Central memory CD8-positive, alpha-beta T cell (primary cell): ENCODE measurements at regions not wholly inside any gene's neighbourhood (a gene's known extent, or its start where the extent isn't known, plus 50 kb on each side); places are given as distances from the start of the nearest gene placed in this dataset.

Source experiments
- ATAC-seq: fragments of 150-1000 bp; cut with Tn5 transposase; replicated peaks from 2 replicates; pipeline ENCODE4 v1.10.0; 2022; ENCODE audit warnings: mild to moderate bottlenecking, moderate FRiP score, moderate number of reproducible peaks; ENCODE audit not compliant: poor library complexity, severe bottlenecking; ENCODE audit errors: extremely low read depth
- DNase-seq, 2 donors: peaks; one replicate each; pipeline ENCODE4 v3.0.0; 2021; ENCODE audit warnings: low spot score in 2 of 2
- H3K27ac Mint-ChIP-seq: one replicate; pipeline ENCODE4 v1.8.0; 2022; ENCODE audit warnings: low read depth, mild to moderate bottlenecking, moderate library complexity, mixed read lengths
- H3K27me3 Mint-ChIP-seq: one replicate; pipeline ENCODE4 v1.8.0; 2022; ENCODE audit warnings: mixed read lengths
- H3K36me3 Mint-ChIP-seq: one replicate; pipeline ENCODE4 v1.8.0; 2022; ENCODE audit warnings: mild to moderate bottlenecking, moderate library complexity, mixed read lengths; ENCODE audit not compliant: insufficient read depth
- H3K4me1 Mint-ChIP-seq: one replicate; pipeline ENCODE4 v1.8.0; 2022; ENCODE audit warnings: mixed read lengths
- H3K4me3 Mint-ChIP-seq: one replicate; pipeline ENCODE4 v1.8.0; 2022; ENCODE audit warnings: mild to moderate bottlenecking, moderate library complexity, mixed read lengths
- H3K9me3 Mint-ChIP-seq: one replicate; pipeline ENCODE4 v1.8.0; 2022; ENCODE audit warnings: mixed read lengths

DNA sequence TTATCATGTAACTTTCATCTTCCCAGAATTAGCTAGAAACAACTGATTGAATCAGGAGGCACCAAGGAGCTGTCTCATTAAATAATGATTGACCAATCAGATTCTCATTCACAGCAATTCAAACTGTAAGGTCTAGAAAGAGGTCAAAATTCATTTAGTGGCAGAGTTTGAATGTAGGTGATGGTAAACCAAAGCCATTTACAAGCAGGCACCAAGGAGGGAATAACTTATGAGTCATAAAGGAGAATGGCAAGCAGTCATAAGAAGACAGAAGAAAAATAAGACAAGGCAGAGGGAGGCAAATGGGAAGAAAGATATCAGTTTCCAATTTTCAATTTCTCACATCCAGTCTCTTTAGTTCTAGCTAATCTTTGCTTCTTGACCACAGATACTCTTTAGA, 52.9 kb upstream of the DEFB112 start:
- H3K4me3 Mint-ChIP-seq, result no peak overlapping the region

DNA sequence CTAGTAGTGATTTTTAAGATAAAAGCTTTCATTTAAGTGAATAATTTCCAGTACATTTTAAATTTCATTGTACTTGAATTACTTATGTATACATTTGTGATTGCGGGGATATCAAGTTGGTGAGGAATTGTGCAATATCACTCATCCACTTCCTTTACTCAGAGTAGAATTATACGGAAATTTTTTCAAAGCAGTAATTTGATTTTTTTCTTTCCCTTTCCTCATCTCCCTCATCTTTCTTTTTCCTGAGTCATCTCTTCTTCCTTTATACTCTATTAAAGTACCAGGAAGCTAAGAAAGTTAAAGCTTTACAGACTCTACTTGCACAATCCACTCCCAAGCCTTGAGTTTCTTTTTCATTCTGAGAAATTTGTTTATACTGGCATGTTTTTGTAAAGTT, 60.9 kb upstream of the DEFB112 start:
- Mint-ChIP-seq H3K9me3 (peaks cover 21% of the 10 kb centered on the region), H3K36me3 (peaks cover 2% of the 10 kb centered on the region), H3K27me3 (no peaks in the 10 kb centered on the region), H3K27ac (no peak overlapping the region), H3K4me3 (no peak overlapping the region), H3K4me1 (no peaks in the 10 kb centered on the region)
- no peak for ATAC-seq
- no peak for DNase-seq

More for the DNA sequence above, 52.9 kb upstream of the DEFB112 start:
- ATAC-seq (no peak), DNase-seq (no peak)
- Mint-ChIP-seq H3K27ac (no peak overlapping the region), H3K27me3 (no peaks in the 10 kb centered on the region), H3K36me3 (no peaks in the 10 kb centered on the region), H3K9me3 (peaks cover 39% of the 10 kb centered on the region), H3K4me1 (no peaks in the 10 kb centered on the region)

DNA sequence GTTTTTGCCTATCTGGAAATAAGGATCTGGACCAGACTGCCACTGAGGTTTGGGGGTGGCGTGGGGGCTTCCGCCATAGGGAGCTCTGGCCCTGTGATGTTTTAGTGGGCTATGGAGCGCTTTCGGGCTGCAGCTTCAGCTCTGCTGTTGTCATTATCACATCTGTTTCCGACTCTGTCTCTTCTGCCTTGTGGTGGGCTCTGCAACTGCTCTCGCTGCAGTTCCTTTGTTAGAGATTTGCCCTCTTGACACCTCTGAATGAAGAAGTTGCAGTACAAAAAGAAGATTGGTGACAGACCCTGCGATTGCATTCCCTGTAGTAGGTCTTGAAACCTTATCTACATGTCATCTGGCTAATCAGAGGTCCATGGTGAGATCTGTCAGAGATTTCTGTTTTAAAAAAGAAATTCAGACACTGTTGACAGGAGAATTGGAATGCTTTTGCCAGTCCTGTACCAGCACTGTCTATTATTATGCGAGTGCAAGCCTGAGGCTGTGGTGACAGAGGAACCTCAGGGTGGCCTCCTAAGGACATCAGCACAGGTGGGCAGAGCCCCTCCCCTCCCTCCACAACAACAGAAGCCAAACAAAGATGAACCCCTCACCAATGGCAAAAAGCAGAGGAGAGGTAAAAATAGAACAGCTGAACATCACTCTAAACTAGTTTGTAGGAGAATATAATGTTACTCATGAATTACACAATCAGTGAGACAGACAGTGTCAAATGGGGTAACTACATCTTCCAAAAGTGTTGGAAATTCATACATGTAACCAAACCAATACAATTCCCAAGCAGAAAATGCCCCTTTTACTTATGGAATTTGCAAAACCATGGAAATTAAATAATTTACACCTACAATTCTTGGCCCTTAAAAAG, 63.5 kb upstream of the DEFB112 start:
- H3K27me3 Mint-ChIP-seq, result no peaks in the 10 kb centered on the region
- no peak overlapping the region for H3K4me3 Mint-ChIP-seq
- H3K27ac Mint-ChIP-seq, result no peak overlapping the region
- H3K4me1 Mint-ChIP-seq, result no peaks in the 10 kb centered on the region
- no peak for DNase-seq
- ATAC-seq, result no peak
- H3K36me3 Mint-ChIP-seq, result peaks cover 4% of the 10 kb centered on the region
- H3K9me3 Mint-ChIP-seq, result peaks cover 16% of the 10 kb centered on the region

DNA sequence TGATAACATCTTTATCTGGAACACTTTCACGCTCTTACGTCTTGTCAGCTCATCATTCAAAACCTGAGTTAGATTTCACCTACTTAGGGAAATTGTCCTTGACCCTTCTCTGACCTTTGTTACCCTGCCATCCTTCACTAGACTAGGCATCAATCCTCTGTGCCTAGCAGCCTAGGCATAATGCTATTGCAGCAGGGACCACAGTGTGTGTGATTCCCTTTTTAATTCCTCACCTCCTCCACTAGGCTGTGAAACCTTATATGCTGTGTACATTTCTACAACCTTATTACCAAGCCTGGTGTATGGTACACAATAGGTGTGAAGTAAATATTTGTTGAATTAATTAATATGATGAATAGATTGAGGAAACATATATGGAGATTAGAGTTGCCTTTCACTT, 66.7 kb upstream of the DEFB112 start:
- DNase-seq (no peak), ATAC-seq (no peak)
- H3K36me3 Mint-ChIP-seq, result peaks cover 4% of the 10 kb centered on the region
- H3K27me3 Mint-ChIP-seq, result no peaks in the 10 kb centered on the region
- no peak overlapping the region for H3K4me3 Mint-ChIP-seq
- H3K4me1 Mint-ChIP-seq, result no peaks in the 10 kb centered on the region
- H3K9me3 Mint-ChIP-seq, result peaks cover 18% of the 10 kb centered on the region
- H3K27ac Mint-ChIP-seq, result no peak overlapping the region

DNA sequence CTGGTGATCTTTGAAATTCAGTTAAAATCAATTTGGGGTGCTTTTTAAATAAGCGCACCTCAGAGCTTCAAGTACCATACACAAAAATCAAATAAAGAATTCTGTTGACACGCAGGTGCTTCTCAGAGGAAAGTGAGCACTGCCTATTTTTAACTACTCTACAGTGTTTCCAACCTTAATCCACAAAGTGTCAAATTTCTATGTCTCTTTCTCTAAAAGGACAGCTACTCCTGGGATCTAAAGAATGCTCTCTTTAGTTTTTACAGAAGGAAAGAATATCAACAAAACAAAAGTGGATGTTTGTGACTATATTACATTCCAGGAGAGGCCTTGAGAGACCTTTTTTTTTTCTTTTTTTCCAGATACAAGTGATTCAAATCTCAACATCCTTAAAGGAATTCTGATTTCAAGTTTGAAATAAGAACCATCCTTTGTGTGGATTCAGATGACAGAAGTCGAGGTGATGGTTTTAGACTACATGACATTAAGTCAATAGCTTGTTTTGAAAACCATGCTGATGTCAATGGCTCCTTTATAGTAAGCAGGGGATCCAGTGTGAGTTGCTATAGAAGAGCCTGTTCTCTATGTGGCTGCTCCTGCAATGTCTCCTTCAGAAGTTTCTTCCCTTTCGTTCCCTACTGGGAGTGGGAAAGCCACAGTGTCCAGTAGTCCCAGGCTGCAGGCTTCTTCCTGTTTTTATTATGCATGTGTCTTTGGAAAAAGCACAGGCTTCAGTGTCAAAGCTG, 67.2 kb upstream of the DEFB112 start:
- ATAC-seq (no peak), DNase-seq (no peak)
- Mint-ChIP-seq H3K27ac (no peak overlapping the region), H3K4me1 (no peaks in the 10 kb centered on the region), H3K27me3 (no peaks in the 10 kb centered on the region), H3K9me3 (peaks cover 18% of the 10 kb centered on the region), H3K4me3 (no peak overlapping the region), H3K36me3 (peaks cover 3% of the 10 kb centered on the region)

DNA sequence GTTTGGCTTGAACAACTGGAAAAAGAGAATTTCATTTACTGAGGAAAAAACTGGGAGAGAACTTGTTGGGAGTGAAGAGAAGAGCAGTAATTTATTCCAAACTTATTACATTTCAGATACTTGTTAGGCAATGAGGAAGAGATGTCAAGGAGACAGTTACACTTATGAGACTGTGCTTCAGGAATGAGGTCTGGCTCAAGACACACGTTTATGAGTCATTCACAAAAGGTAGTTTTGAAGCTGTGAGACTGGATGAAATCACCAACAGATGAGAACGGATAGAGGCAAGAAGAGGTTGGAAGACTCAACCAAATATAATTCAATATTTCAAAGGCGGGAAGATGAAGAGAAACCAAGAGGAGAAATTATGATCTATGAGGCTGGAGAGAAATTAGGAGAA, 70.6 kb upstream of the DEFB112 start:
- DNase-seq (no peak), ATAC-seq (no peak)
- no peak overlapping the region for H3K27ac Mint-ChIP-seq
- H3K4me3 Mint-ChIP-seq, result no peak overlapping the region
- peaks cover 22% of the 10 kb centered on the region for H3K9me3 Mint-ChIP-seq
- no peaks in the 10 kb centered on the region for H3K4me1 Mint-ChIP-seq
- H3K27me3 Mint-ChIP-seq, result no peaks in the 10 kb centered on the region
- H3K36me3 Mint-ChIP-seq, result peaks cover 3% of the 10 kb centered on the region

DNA sequence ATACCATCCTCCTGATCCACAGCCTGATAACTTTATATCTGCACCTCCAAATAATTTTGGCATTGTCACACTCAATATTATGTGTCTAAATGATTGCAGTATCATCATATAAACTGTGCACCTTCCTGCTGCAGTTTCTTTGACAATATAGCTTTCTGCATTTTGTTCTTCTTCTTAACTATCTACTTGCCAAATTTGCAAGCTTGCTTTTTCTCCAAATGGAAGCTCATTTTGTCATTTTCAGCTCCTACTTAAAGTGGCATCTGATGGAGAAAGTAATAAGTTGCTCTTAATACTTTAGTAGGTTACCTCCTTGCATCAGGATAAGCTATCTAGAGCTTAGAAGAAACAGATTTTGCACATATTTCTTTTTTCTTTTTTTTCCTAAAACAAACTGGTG, 74.0 kb upstream of the DEFB112 start:
- Mint-ChIP-seq H3K36me3 (no peaks in the 10 kb centered on the region), H3K4me1 (no peaks in the 10 kb centered on the region), H3K27me3 (no peaks in the 10 kb centered on the region), H3K9me3 (peaks cover 17% of the 10 kb centered on the region), H3K27ac (no peak overlapping the region), H3K4me3 (no peak overlapping the region)
- DNase-seq (no peak), ATAC-seq (no peak)

DNA sequence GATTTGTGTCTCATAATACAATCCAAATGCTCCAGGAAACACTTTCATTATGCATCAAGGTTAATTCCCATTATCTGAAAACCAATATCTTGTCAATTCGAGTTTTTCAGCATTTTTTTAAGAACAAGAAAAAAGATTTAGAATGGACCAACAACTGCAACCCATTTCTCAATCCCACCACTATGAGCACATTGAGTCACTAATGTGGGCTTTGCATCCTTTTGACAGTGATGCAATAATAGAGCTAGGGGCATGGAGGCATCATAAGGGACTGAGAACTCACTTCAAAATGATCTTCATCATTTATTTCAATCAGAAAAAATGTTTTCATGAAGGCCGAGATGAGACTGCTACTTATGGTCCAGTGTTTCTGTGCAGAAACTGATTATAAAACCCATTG, 74.8 kb upstream of the DEFB112 start:
- Mint-ChIP-seq H3K27me3 (no peaks in the 10 kb centered on the region), H3K27ac (no peak overlapping the region), H3K36me3 (no peaks in the 10 kb centered on the region), H3K4me3 (no peak overlapping the region), H3K4me1 (no peaks in the 10 kb centered on the region), H3K9me3 (peaks cover 17% of the 10 kb centered on the region)
- ATAC-seq (no peak), DNase-seq (no peak)

DNA sequence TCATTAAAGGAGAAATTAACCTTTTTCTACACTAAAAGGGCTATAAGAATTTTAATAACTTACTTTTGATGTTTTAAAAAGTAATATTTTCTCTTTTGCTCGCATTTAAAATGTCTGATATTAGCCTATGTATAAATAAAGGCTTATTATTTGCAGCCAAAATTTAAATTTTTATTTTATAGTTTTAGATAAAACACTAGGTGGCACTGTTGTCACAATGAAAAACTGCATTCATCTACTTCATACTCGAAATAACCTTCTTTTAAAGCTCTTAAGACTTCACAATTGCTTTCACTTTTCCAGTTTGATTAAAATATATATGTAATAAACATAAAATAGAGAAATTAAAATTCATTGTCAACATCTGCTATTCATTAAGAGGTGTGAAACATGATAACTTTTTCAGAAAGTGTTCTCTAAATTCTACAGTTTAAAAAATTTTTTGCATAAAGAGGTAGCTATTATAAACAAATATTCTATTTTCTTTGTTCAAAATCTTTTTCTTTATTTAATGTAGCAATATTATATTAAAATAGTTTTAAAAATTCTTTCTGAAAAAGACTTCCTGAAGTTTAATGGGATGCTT, 78.8 kb upstream of the DEFB112 start:
- H3K36me3 Mint-ChIP-seq, result no peaks in the 10 kb centered on the region
- no peaks in the 10 kb centered on the region for H3K27me3 Mint-ChIP-seq
- DNase-seq (no peak), ATAC-seq (no peak)
- no peak overlapping the region for H3K4me3 Mint-ChIP-seq
- no peak overlapping the region for H3K27ac Mint-ChIP-seq
- no peaks in the 10 kb centered on the region for H3K9me3 Mint-ChIP-seq
- H3K4me1 Mint-ChIP-seq, result no peaks in the 10 kb centered on the region

DNA sequence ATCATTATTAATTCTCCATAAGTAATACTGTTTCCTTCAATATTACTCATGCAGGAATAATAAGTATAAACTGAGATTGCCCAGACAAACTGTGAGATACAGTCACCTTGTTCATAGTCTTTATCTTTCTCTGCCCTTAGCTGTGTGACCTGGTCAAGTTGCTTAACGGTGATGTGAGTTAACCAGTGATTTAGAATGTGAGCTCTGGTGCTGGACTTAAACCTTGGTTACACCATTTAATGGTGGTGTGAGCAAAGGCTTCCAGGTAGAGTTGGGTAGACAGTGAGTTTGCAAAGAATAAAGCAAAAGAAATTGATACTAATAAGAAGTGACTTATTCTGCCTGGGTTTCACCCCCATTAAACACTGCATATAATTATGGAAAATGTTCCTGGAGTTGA, 86.2 kb upstream of the DEFB112 start:
- Mint-ChIP-seq H3K27ac (no peak overlapping the region), H3K4me3 (no peak overlapping the region), H3K4me1 (no peaks in the 10 kb centered on the region), H3K9me3 (peaks cover 5% of the 10 kb centered on the region), H3K36me3 (no peaks in the 10 kb centered on the region), H3K27me3 (no peaks in the 10 kb centered on the region)
- DNase-seq (no peak), ATAC-seq (no peak)

DNA sequence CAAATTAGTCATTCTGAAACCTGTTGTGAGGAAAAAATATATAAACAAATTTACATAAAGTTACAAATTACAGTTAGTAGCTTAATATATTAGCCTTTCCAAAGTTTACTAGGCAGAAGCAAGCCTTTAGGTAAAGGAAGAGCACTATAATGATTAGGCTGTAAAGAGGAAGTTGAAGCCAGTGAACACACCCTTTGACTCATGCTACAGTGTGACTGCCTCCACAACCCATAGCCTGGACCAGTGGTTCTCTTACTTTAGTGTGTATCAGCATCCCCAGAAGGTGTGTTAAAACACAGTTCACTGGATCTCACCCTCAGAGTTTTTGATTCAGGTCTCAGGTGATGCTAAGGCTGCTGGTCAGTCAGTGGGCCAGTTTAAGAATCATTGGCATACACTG, 91.4 kb upstream of the DEFB112 start:
- H3K27me3 Mint-ChIP-seq, result no peaks in the 10 kb centered on the region
- H3K4me3 Mint-ChIP-seq, result no peak overlapping the region

DNA sequence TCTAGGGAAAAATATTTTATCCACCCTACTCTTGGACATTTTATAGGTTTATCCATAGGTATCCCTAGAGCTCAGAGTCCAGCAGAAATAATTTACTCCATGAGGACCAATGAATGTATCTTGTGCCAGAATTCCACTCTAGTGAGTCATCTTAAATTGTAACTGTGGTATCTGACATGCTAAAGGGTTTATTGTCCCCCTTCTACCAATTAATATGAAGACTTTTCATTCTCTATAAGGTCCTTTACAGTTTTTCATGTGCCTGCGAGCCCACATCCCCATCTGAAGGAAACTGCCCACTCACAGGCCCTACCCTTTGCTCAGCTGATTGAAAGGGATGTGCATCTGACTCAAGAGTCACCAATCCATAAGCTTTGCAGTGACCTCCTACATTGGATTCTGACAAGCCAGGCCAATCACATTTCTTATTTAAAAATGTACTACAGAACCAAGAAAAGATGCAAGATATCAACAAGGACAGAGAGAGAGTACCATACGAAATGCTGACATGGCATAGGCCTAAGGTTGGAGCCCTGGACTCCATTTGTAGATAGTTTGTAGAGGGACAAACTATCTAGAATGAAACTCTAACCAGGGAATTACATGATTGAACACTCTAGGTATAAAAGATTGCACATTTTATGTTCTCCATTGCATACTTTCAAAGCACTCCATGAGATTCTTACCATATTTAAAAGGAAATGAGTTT, 93.4 kb upstream of the DEFB112 start:
- H3K4me1 Mint-ChIP-seq, result no peaks in the 10 kb centered on the region
- peaks cover 19% of the 10 kb centered on the region for H3K9me3 Mint-ChIP-seq
- ATAC-seq (no peak), DNase-seq (no peak)
- no peak overlapping the region for H3K27ac Mint-ChIP-seq
- H3K36me3 Mint-ChIP-seq, result no peaks in the 10 kb centered on the region
- H3K27me3 Mint-ChIP-seq, result no peaks in the 10 kb centered on the region
- H3K4me3 Mint-ChIP-seq, result no peak overlapping the region

More for the DNA sequence above, 91.4 kb upstream of the DEFB112 start:
- Mint-ChIP-seq H3K36me3 (no peaks in the 10 kb centered on the region), H3K27ac (no peak overlapping the region), H3K4me1 (no peaks in the 10 kb centered on the region), H3K9me3 (peaks cover 19% of the 10 kb centered on the region)
- DNase-seq (no peak), ATAC-seq (no peak)
